Liver (tissue), 3 donors: ENCODE measurements at regions not wholly inside any gene's neighbourhood (a gene's known extent, or its start where the extent isn't known, plus 50 kb on each side); places are given as distances from the start of the nearest gene placed in this dataset.

ENCODE experiments used
- ATF3 ChIP-seq: IDR thresholded peaks from 2 replicates; pipeline ENCODE4 v1.6.1; 2016; ENCODE audit warnings: antibody characterized with exemption
- CTCF ChIP-seq: fragments of 150-350 bp; IDR thresholded peaks from 2 replicates; pipeline ENCODE4 v1.5.1; 2017; ENCODE audit warnings: improper control_type of control experiment, low read depth, low read length; ENCODE audit not compliant: missing input control
- EGR1 ChIP-seq, 2 donors: IDR thresholded peaks; 2 replicates each; pipeline ENCODE4 v1.6.1; 2016 to 2018; ENCODE audit warnings: antibody characterized with exemption in 2 of 2, low read depth in 2 of 2
- FOXA1 ChIP-seq: IDR thresholded peaks from 2 replicates; pipeline ENCODE4 v1.6.1; 2016; ENCODE audit warnings: antibody characterized with exemption
- GABPA ChIP-seq, 2 donors: IDR thresholded peaks in 1 of 2; conservative IDR thresholded peaks in 1 of 2; 2 replicates each; pipeline ENCODE4 v1.6.1; 2016; ENCODE audit warnings: antibody characterized with exemption in 2 of 2, mild to moderate bottlenecking in 1 of 2, moderate library complexity in 1 of 2
- HNF4A ChIP-seq, 2 donors: conservative IDR thresholded peaks; 2 replicates each; pipeline ENCODE4 v1.6.1; 2016; ENCODE audit warnings: antibody characterized with exemption in 2 of 2, mild to moderate bottlenecking in 2 of 2
- HNF4G ChIP-seq: IDR thresholded peaks from 2 replicates; pipeline ENCODE4 v1.6.1; 2016; ENCODE audit warnings: antibody characterized with exemption
- MAX ChIP-seq: IDR thresholded peaks from 2 replicates; pipeline ENCODE4 v1.6.1; 2016; ENCODE audit warnings: antibody characterized with exemption
- RAD21 ChIP-seq, 2 donors: IDR thresholded peaks; 2 replicates each; pipeline ENCODE4 v1.6.1; 2016; ENCODE audit warnings: antibody characterized with exemption in 2 of 2, mild to moderate bottlenecking in 2 of 2
- REST ChIP-seq: IDR thresholded peaks from 2 replicates; pipeline ENCODE4 v1.6.1; 2016; ENCODE audit warnings: antibody characterized with exemption, mild to moderate bottlenecking
- SP1 ChIP-seq: IDR thresholded peaks from 2 replicates; pipeline ENCODE4 v1.6.1; 2018; ENCODE audit warnings: antibody characterized with exemption, mild to moderate bottlenecking
- TAF1 ChIP-seq: conservative IDR thresholded peaks from 2 replicates; pipeline ENCODE4 v1.6.1; 2016; ENCODE audit warnings: antibody characterized with exemption, mild to moderate bottlenecking
- YY1 ChIP-seq: IDR thresholded peaks from 2 replicates; pipeline ENCODE4 v1.6.1; 2016; ENCODE audit warnings: antibody characterized with exemption, mild to moderate bottlenecking
- ZBTB33 ChIP-seq: IDR thresholded peaks from 2 replicates; pipeline ENCODE4 v1.6.1; 2016; ENCODE audit warnings: antibody characterized with exemption
- donor health status: healthy.
- donor health status: healthy.

- no peak for TF ChIP-seq HNF4G
- no peak for TF ChIP-seq CTCF
- TF ChIP-seq HNF4A (conservative IDR thresholded peaks at IDR 0.05) = no peak
- no peak for TF ChIP-seq TAF1
- TF ChIP-seq SP1 = no peak
- no peak for TF ChIP-seq MAX
- TF ChIP-seq ATF3 = no peak
- no peak for TF ChIP-seq YY1
- TF ChIP-seq RAD21 (IDR thresholded peaks at IDR 0.05) = no peak
- TF ChIP-seq GABPA (IDR thresholded peaks at IDR 0.05 in 1 of 2, conservative IDR thresholded peaks at IDR 0.05 in 1 of 2) = no peak
- no peak for TF ChIP-seq REST
- TF ChIP-seq FOXA1 = no peak
- no peak for TF ChIP-seq EGR1 (IDR thresholded peaks at IDR 0.05; ENCODE audit: low read depth in 2 of 2)
- TF ChIP-seq ZBTB33 = no peak
Observed at GRCh38 chr15:97012986-97013385, 682.5 kb downstream of the NR2F2 start.
